HEK293T (cell line): ENCODE measurements at regions not wholly inside any gene's neighbourhood (a gene's known extent, or its start where the extent isn't known, plus 50 kb on each side); places are given as distances from the start of the nearest gene placed in this dataset.

Experiments used
- CTCF ChIA-PET: fragments of 350-600 bp; formaldehyde crosslinking; extraction: SDS; loops from one replicate; lab custom pipeline; 2021; ENCODE audit warnings: antibody characterized with exemption, inconsistent platforms; lab: Yijun Ruan, JAX
- POLR2A ChIA-PET: fragments of 350-600 bp; formaldehyde crosslinking; extraction: SDS; loops from one replicate; lab custom pipeline; 2020; ENCODE audit warnings: antibody characterized with exemption, inconsistent platforms; lab: Yijun Ruan, JAX
- DNase-seq: peaks from one replicate; pipeline ENCODE4 v3.0.0; 2012; ENCODE audit warnings: mixed read lengths; ENCODE audit errors: extremely low spot score
- ARNT ChIP-seq: fragments of 450-650 bp; IDR thresholded peaks from 2 replicates; pipeline ENCODE4 v1.6.1; 2017; ENCODE audit warnings: mild to moderate bottlenecking
- BHLHE40 ChIP-seq: fragments of 450-650 bp; IDR thresholded peaks from 2 replicates; pipeline ENCODE4 v1.6.1; 2016; ENCODE audit warnings: mild to moderate bottlenecking, moderate library complexity, borderline replicate concordance
- CTBP1 ChIP-seq: fragments of 450-650 bp; IDR thresholded peaks from 2 replicates; pipeline ENCODE4 v1.6.1; 2016; ENCODE audit warnings: borderline replicate concordance
- ELF4 ChIP-seq: fragments of 450-650 bp; IDR thresholded peaks from 2 replicates; pipeline ENCODE4 v1.6.1; 2017; ENCODE audit warnings: antibody characterized with exemption
- FOXA1 ChIP-seq: fragments of 450-650 bp; IDR thresholded peaks from 2 replicates; pipeline ENCODE4 v1.6.1; 2016; ENCODE audit warnings: mild to moderate bottlenecking
- FOXK2 ChIP-seq: fragments of 450-650 bp; IDR thresholded peaks from 2 replicates; pipeline ENCODE4 v1.6.1; 2016; ENCODE audit warnings: mild to moderate bottlenecking
- FOXM1 ChIP-seq: fragments of 450-650 bp; IDR thresholded peaks from 2 replicates; pipeline ENCODE4 v1.6.1; 2017; ENCODE audit warnings: mild to moderate bottlenecking, borderline replicate concordance
- HDGF ChIP-seq: fragments of 450-650 bp; IDR thresholded peaks from 2 replicates; pipeline ENCODE4 v1.6.1; 2017; ENCODE audit warnings: antibody characterized with exemption, borderline replicate concordance
- L3MBTL2 ChIP-seq: fragments of 450-650 bp; conservative IDR thresholded peaks from 2 replicates; pipeline ENCODE4 v1.6.1; 2016; ENCODE audit warnings: mild to moderate bottlenecking
- LEF1 ChIP-seq: fragments of 450-650 bp; IDR thresholded peaks from 2 replicates; pipeline ENCODE4 v1.6.1; 2017; ENCODE audit warnings: mild to moderate bottlenecking, borderline replicate concordance
- NFRKB ChIP-seq: fragments of 450-650 bp; IDR thresholded peaks from 2 replicates; pipeline ENCODE4 v1.6.1; 2016; ENCODE audit warnings: mild to moderate bottlenecking, moderate library complexity
- PKNOX1 ChIP-seq: fragments of 450-650 bp; IDR thresholded peaks from 2 replicates; pipeline ENCODE4 v1.6.1; 2016
- SP1 ChIP-seq: fragments of 450-650 bp; IDR thresholded peaks from 2 replicates; pipeline ENCODE4 v1.6.1; 2017
- SUZ12 ChIP-seq: fragments of 450-650 bp; IDR thresholded peaks from 2 replicates; pipeline ENCODE4 v1.6.1; 2016; ENCODE audit warnings: mild to moderate bottlenecking
- TARDBP ChIP-seq: fragments of 450-650 bp; IDR thresholded peaks from 2 replicates; pipeline ENCODE4 v1.6.1; 2016
- ZNF384 ChIP-seq: fragments of 450-650 bp; IDR thresholded peaks from 2 replicates; pipeline ENCODE4 v1.6.1; 2016

- POLR2A ChIA-PET = no interaction called here
- TF ChIP-seq FOXK2 = no peak
- no peak for TF ChIP-seq NFRKB
- TF ChIP-seq SUZ12 = no peak
- TF ChIP-seq ARNT = no peak
- no peak for TF ChIP-seq FOXA1
- no peak for TF ChIP-seq TARDBP
- no peak for TF ChIP-seq SP1
Measured at GRCh38 chr2:239507576-239508258, 106.9 kb upstream of the HDAC4 start.

GRCh38 chr2:239506961-239507360, 106.1 kb upstream of the HDAC4 start:
- no peak for DNase-seq
- ChIA-PET POLR2A (no interaction called here), CTCF (no interaction called here)
- no peak for TF ChIP-seq SP1
- TF ChIP-seq BHLHE40 = no peak
- no peak for TF ChIP-seq FOXK2
- no peak for TF ChIP-seq ARNT
- TF ChIP-seq ZNF384 = no peak
- no peak for TF ChIP-seq FOXM1
- no peak for TF ChIP-seq L3MBTL2
- no peak for TF ChIP-seq PKNOX1
- no peak for TF ChIP-seq ELF4
- TF ChIP-seq TARDBP = no peak
- TF ChIP-seq CTBP1 = no peak
- TF ChIP-seq SUZ12 = no peak
- no peak for TF ChIP-seq LEF1
- no peak for TF ChIP-seq NFRKB
- TF ChIP-seq FOXA1 = no peak
- no peak for TF ChIP-seq HDGF

More at GRCh38 chr2:239507576-239508258, 106.9 kb upstream of the HDAC4 start:
- CTCF ChIA-PET = no interaction called here
- DNase-seq = no peak

GRCh38 chr2:239506101-239506857, 105.5 kb upstream of the HDAC4 start:
- ChIA-PET POLR2A (no interaction called here), CTCF (no interaction called here)
- TF ChIP-seq ARNT (no peak), L3MBTL2 (no peak), SUZ12 (no peak)
- no peak for DNase-seq

GRCh38 chr2:239504643-239505235, 103.9 kb upstream of the HDAC4 start:
- no peak for DNase-seq
- TF ChIP-seq NFRKB = no peak
- ChIA-PET POLR2A (no interaction called here), CTCF (no interaction called here)

GRCh38 chr2:239502430-239503186, 101.8 kb upstream of the HDAC4 start:
- ChIA-PET POLR2A (no interaction called here), CTCF (no interaction called here)
- TF ChIP-seq HDGF (no peak), LEF1 (no peak), NFRKB (no peak), TARDBP (no peak), FOXA1 (no peak), BHLHE40 (no peak), ZNF384 (no peak), L3MBTL2 (no peak), CTBP1 (no peak), FOXM1 (no peak), PKNOX1 (no peak), ARNT (no peak), SUZ12 (no peak), ELF4 (no peak), FOXK2 (no peak)
- no peak for DNase-seq

GRCh38 chr2:239500574-239501550, 100.0 kb upstream of the HDAC4 start:
- POLR2A ChIA-PET = no interaction called here
- no peak for TF ChIP-seq BHLHE40
- TF ChIP-seq ARNT = no peak
- no peak for TF ChIP-seq CTBP1
- no peak for DNase-seq
- CTCF ChIA-PET = no interaction called here
